Stromal cell of bone marrow (primary cell): ENCODE measurements at regions not wholly inside any gene's neighbourhood (a gene's known extent, or its start where the extent isn't known, plus 50 kb on each side); places are given as distances from the start of the nearest gene placed in this dataset.
"Not testable (repeated sequence)": the region's sequence is repeated elsewhere in the genome, so short reads cannot be mapped to it uniquely, and the experiment has no call there.

Experiments used
- DNase-seq: peaks from one replicate; pipeline ENCODE4 v3.0.0-alpha.2; 2012; ENCODE audit warnings: low read depth

GRCh38 chr9:66152406-66152805 lies 415.5 kb downstream of the FOXD4L4 start:
- not testable (repeated sequence) for DNase-seq

DNA sequence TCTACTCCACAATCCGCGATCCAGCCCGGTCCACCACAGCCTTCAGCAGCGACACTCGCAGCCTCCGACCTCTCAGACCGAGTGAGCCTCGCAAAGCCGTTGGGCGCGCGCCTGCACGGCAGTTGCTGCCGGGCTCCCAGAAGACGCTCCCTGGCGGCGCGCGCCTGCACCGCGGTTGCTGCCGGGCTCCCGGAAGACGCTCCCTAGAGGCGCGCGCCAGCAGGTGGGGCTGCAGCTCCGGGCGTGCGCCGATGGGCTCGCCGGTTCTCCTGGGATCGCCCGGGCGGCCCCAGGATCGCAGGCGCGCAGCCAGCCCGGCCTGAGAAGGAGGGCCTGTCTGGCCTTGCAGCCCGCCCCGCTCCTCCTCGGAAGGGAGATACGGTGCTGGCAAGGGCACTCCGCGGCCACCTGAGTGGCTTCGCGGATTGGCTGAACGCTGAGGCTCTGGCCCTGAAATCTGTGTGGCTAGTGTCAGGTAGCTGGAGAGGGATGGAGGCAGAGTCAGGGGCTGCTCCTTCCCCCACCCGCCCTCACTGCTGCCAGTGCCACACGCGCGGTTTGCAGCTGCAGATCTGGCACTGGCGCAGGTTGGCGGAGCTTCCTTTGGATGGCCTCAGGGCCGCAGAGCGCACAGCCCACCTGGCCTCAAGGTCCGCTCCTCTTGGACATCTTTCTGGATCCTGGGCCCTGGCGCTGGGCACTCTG lies 416.2 kb downstream of the FOXD4L4 start:
- peak; percentile 12 for DNase-seq

DNA sequence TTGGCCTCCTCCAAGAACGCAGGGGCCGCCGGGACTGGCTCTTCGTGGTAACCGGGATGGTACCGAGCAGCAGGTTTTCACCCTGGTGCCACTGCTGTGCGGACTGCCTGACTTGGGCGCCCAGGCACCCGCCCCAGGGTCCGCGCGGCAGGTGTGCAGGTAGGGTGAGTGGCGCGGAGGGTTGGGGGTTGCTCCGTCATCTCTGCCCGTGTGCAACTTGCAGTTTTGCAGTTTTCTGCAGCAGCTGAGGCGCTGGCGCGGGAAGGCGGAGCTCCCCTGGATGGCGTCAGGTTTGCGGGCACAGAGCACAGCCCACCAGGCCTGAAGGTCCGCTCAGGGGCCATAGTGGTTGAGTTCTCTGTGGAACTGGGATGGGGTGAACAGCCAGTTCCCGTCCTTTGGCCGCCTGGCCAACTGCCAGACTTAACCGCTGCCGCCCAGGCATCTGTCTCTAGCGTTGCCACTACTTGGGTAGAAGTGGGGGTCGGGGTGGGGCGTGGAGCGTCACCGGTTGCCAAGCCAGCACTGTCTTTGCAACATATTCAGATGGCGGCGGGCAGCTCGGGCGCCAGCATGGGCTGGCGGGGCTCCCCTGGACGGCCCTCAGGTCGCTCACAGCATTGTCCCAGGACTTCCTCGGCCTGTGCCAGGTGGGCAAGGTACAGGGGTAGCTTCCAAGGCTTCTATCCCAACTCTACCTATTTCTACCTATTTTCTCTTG lies 417.2 kb downstream of the FOXD4L4 start:
- DNase-seq, result not testable (repeated sequence)

- DNase-seq, result not testable (repeated sequence)
Measured at GRCh38 chr9:66182316-66182715, 445.4 kb downstream of the FOXD4L4 start.

- not testable (repeated sequence) for DNase-seq
Measured at GRCh38 chr9:66183648-66184047, 446.7 kb downstream of the FOXD4L4 start.

GRCh38 chr9:66197199-66197598 lies 460.3 kb downstream of the FOXD4L4 start:
- DNase-seq, result not testable (repeated sequence)

GRCh38 chr9:66198421-66198820 lies 461.5 kb downstream of the FOXD4L4 start:
- not testable (repeated sequence) for DNase-seq

DNA sequence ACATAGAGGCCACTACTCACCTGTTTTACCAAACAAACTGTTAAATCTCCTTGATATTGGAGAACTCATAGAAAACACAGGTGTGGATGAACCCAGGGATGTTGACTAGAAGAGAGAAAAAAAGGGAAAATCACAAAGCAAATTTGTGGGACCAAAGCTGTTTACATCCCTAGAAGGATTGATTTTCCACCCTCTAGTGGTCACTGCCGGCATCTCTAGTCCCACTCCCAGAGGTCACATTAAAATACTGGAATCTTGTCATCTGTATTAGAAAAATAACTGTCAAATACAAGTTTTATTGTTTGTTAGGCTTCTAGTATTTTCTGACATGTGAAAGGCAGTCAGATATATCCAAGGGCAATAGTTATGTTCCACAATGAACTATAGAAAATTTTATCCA lies 469.7 kb downstream of the FOXD4L4 start:
- not testable (repeated sequence) for DNase-seq

GRCh38 chr9:66207914-66208313 lies 471.0 kb downstream of the FOXD4L4 start:
- not testable (repeated sequence) for DNase-seq

- DNase-seq, result not testable (repeated sequence)
Measured at GRCh38 chr9:66244763-66245162, 507.8 kb downstream of the FOXD4L4 start.

GRCh38 chr9:66245481-66245880 lies 508.5 kb downstream of the FOXD4L4 start:
- not testable (repeated sequence) for DNase-seq

DNA sequence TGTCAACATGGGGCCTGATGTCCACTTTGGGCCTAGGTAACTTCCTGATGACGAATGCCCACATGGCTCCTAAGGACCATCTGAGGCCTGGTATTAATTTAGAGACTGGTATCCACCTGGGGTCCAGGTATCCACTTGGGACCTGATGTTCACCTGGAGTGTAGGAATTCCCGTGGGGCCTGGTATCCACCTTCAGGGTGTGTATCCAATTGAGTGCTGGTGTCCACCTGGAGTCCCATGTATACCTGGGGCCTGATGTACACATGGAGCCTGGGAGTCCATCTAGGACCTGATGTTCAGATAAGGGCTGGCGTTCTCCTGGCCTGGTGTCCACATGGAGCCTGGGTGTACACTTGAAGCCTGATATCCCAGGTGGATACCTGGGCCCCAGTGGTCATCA lies 520.6 kb downstream of the FOXD4L4 start:
- DNase-seq, result not testable (repeated sequence)

GRCh38 chr9:66261576-66261975 lies 524.6 kb downstream of the FOXD4L4 start:
- DNase-seq, result not testable (repeated sequence)

- DNase-seq, result not testable (repeated sequence)
Measured at GRCh38 chr9:66263621-66264020, 526.7 kb downstream of the FOXD4L4 start.

DNA sequence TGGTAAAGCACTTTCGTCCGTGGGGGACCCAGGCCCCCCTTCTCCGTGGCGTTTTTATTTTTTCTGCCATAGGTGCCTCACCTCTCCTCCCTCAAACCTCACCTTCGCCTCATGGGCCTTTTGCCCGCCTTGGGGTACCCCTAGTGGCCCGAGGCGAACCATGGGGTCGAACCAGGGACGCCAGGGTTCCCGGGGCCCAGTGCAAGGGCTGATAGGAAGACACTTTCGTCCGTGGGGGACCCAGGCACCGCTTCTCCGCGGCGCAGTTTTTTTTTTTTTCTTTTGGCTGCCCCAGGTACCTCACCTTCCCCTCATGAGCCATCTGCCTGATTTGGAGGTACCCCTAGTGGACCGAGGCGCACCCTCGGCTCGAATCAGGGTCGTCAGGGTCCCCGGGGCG lies 527.8 kb downstream of the FOXD4L4 start:
- DNase-seq, result not testable (repeated sequence)

GRCh38 chr9:66266202-66266601 lies 529.3 kb downstream of the FOXD4L4 start:
- not testable (repeated sequence) for DNase-seq

DNA sequence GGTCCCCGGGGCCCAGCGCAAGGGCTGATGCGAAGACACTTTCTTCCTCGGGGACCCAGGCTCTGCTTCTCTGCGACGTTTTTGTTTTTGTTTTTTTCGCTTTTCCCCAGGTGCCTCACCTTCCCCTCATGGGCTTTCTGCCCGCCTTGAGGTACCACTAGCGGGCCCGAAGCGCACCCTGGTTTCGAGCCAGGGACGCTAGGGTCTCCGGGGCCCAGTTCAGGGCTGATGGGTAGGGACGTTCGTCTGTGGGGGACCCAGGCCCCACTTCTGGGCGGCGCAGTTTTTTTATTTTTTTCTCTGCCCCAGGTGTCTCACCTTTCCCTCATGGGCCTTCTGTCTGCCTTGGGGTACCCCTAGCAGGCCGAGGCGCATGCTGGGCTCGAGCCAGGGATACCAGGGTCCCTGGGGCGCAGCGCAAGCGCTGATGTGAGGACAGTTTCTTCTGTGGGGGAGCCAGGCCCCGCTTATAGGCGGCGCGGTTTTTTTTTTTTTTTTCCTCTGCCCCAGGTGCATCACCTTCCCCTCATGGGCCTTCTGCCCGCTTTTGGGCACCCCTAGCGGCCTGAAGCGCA lies 530.0 kb downstream of the FOXD4L4 start:
- DNase-seq, result not testable (repeated sequence)

- DNase-seq, result not testable (repeated sequence)
Measured at GRCh38 chr9:66267684-66268083, 530.7 kb downstream of the FOXD4L4 start.

DNA sequence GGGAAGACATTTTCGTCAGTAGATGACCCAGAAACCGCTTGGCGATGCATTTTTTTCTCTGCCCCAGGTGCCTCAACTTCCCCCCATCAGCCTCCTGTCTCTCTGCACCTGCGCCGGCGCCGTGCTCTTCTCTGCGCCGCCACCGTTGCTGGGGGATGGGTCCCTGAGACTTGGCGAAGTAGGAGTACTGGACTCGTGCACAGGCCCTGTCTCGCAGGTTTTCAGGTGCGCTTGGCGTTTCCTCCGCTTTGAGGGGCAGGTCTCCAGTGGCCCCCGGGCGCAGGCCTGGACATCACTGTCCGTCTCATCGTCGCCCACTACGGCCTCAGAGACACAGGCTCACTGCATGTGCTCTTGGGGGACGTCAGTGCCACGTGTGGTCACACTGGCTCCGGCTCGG lies 532.1 kb downstream of the FOXD4L4 start:
- DNase-seq, result not testable (repeated sequence)

DNA sequence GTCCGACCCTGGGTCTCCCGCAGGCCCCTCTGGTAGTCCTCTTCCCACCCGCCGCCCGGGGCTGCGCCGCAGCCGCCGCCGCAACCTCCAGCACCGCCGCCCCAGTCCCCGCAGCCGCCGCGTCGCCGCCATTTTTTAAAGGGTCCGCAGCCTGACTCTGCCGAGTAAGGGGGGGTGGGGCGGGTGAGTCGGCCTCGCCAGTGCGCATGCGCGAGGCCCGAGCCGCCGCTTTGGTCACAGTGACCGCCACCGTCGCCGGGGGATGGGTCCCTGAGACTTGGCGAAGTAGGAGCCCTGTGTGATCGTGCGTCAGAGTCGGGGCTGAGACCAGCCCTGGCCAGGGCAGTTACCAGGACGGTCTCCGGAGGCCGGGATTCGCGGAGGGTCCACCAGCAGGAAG lies 532.8 kb downstream of the FOXD4L4 start:
- DNase-seq, result not testable (repeated sequence)

GRCh38 chr9:66278809-66279208 lies 541.9 kb downstream of the FOXD4L4 start:
- not testable (repeated sequence) for DNase-seq
